Esophagus squamous epithelium (tissue), 5 donors: ENCODE measurements at regions not wholly inside any gene's neighbourhood (a gene's known extent, or its start where the extent isn't known, plus 50 kb on each side); places are given as distances from the start of the nearest gene placed in this dataset.

Source experiments
- DNase-seq: peaks from one replicate; lab custom pipeline; 2025; lab: John Stamatoyannopoulos, UW
- H3K27ac ChIP-seq, 4 donors: fragments of 200-600 bp; sonication (generic); one replicate each; pipeline ENCODE4 v1.5.1; 2016 to 2019; ENCODE audit warnings: mild to moderate bottlenecking in 1 of 4
- H3K27me3 ChIP-seq, 4 donors: fragments of 200-600 bp; sonication (generic); 1 replicate in 3 of 4; 2 replicates in 1 of 4; pipeline versions ENCODE4 v1.5.1 to v1.6.0; 2017 to 2021; ENCODE audit warnings: antibody characterized with exemption in 1 of 4
- H3K36me3 ChIP-seq, 3 donors: fragments of 200-600 bp; sonication (generic); one replicate each; pipeline ENCODE4 v1.5.1; 2016 to 2019
- H3K4me1 ChIP-seq, 3 donors: fragments of 200-600 bp; sonication (generic); one replicate each; pipeline ENCODE4 v1.5.1; 2017 to 2019
- H3K4me3 ChIP-seq, 4 donors: fragments of 200-600 bp; sonication (generic); 1 replicate in 3 of 4; 2 replicates in 1 of 4; pipeline ENCODE4 v1.5.1; 2016 to 2019; ENCODE audit warnings: mild to moderate bottlenecking in 2 of 4, moderate library complexity in 1 of 4
- H3K9me3 ChIP-seq, 3 donors: fragments of 200-600 bp; sonication (generic); one replicate each; pipeline ENCODE4 v1.5.1; 2016 to 2019
- CTCF ChIP-seq, 6 experiments: fragments of 450-650 bp in 4 of 6; fragments of 200-600 bp in 2 of 6; sonication (generic) in 2 of 6; IDR thresholded peaks; one replicate each; pipeline ENCODE4 v1.5.1; 2016 to 2019; ENCODE audit warnings: antibody characterized with exemption in 6 of 6, mild to moderate bottlenecking in 4 of 6, moderate library complexity in 4 of 6
- POLR2A ChIP-seq, 4 donors: fragments of 450-650 bp; IDR thresholded peaks; one replicate each; pipeline ENCODE4 v1.6.1; 2017; ENCODE audit warnings: antibody characterized with exemption in 4 of 4, mild to moderate bottlenecking in 4 of 4, moderate library complexity in 3 of 4
- WGBS, 2 donors: methylation state at CpG; one replicate each; pipeline ENCODE4 v1.1.5; 2018; 5-methylcytosine and 5-hydroxymethylcytosine counted together
- intact Hi-C: fragments of 100-400 bp; cut with DNase I; formaldehyde crosslinking; loops from one replicate; pipeline ENCODE4 v1.15.0; 2022
- donor health status: DM: yes; HTN: yes; CAD: no.

DNA sequence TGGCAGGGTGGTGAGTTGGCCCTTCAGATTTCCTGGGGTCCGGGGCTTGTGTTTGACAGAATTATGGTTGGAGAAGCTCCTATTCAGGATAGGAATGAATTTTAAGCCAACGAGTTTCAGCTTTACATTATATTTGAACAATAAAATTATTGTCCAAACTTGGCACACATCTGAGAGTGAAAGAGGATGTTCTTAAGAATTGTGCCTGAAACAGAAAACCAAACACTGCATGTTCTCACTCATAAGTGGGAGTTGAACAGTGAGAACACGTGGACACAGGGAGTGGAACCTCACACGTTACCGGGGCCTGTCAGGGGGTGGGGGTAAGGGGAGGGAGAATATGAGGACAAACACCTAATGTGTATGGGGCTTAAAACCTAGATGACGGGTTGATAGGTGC lies 111.8 kb upstream of the ACTBL2 start:
- Histone ChIP-seq H3K27ac (no peak overlapping the region), H3K4me3 (no peak overlapping the region), H3K36me3 (no peaks in the 10 kb centered on the region), H3K27me3 (no peaks in the 10 kb centered on the region), H3K9me3 (no peaks in the 10 kb centered on the region), H3K4me1 (no peaks in the 10 kb centered on the region)
- no peak for TF ChIP-seq CTCF (IDR thresholded peaks at IDR 0.05)
- no peak for TF ChIP-seq POLR2A (IDR thresholded peaks at IDR 0.05)
- 60 to 75% methylated on average over 6 of the region's 6 CpGs for WGBS, 2 donors
- no peak for DNase-seq
- intact Hi-C loops, result no loop called here

DNA sequence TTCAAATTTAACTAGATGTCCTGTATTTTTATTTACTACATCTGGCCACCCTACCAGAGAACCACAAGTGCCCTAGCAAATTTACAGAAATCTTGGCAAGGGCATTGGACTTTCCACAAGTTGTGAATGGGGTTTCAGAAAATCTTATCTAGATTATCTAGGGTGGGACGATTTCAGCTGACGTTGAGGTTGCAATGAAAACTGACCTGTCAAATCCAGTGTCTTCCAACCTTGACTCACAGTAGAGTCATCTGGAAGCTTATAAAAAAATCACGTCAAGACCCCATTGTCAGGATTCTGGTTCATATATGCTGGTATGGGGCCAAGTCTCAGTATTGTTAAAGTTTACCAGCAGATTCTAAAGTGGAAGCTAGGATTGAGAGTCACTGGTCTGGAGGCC lies 109.6 kb upstream of the ACTBL2 start:
- no peak for DNase-seq
- Histone ChIP-seq H3K4me3 (no peak overlapping the region), H3K4me1 (no peaks in the 10 kb centered on the region), H3K27ac (no peak overlapping the region), H3K9me3 (no peaks in the 10 kb centered on the region), H3K36me3 (no peaks in the 10 kb centered on the region), H3K27me3 (no peaks in the 10 kb centered on the region)
- WGBS, 2 donors, result 68 to 80% methylated on average over 3 of the region's 3 CpGs
- intact Hi-C loops, result no loop called here
- no peak for TF ChIP-seq POLR2A (IDR thresholded peaks at IDR 0.05)
- no peak for TF ChIP-seq CTCF (IDR thresholded peaks at IDR 0.05)

GRCh38 chr5:57586649-57587048 lies 104.0 kb upstream of the ACTBL2 start:
- Histone ChIP-seq H3K4me1 (no peaks in the 10 kb centered on the region), H3K36me3 (no peaks in the 10 kb centered on the region), H3K9me3 (no peaks in the 10 kb centered on the region), H3K27me3 (no peaks in the 10 kb centered on the region), H3K27ac (no peak overlapping the region), H3K4me3 (no peak overlapping the region)
- no peak for TF ChIP-seq POLR2A (IDR thresholded peaks at IDR 0.05)
- no peak for TF ChIP-seq CTCF (IDR thresholded peaks at IDR 0.05)
- 71 to 85% methylated on average over 1 of the region's 1 CpG for WGBS, 2 donors
- intact Hi-C loops, result no loop called here
- DNase-seq, result no peak

DNA sequence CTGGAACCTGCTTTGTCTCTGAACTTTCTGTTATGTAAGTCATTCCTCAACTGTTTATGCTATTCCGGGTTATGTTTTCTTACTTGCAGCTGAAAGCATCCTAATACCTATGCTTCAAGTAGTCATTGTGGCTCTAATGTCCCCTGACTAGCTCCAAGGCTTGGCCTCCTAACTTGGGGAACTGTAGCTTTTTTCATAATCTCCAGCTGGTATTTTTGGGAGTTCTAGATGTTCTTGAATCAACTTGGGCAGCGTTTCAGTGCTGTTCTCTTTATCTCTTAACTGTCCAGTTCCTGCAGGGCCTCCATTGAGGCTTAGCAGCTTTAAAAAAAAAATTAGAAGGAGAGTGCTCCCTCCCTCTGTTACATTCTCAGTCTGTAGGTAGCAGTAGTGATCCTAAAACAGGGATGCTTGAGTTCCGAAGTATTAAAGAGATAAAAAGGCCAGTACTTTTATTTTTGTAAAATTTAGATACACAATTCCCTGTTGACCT lies 100.0 kb upstream of the ACTBL2 start:
- no peak for TF ChIP-seq POLR2A (IDR thresholded peaks at IDR 0.05)
- no peak for TF ChIP-seq CTCF (IDR thresholded peaks at IDR 0.05)
- Histone ChIP-seq H3K4me3 (no peak overlapping the region), H3K4me1 (no peaks in the 10 kb centered on the region), H3K27ac (no peak overlapping the region), H3K27me3 (no peaks in the 10 kb centered on the region), H3K36me3 (no peaks in the 10 kb centered on the region), H3K9me3 (no peaks in the 10 kb centered on the region)
- intact Hi-C loops, result no loop called here
- DNase-seq, result no peak
- WGBS, 2 donors, result 81 to 82% methylated on average over 3 of the region's 3 CpGs

DNA sequence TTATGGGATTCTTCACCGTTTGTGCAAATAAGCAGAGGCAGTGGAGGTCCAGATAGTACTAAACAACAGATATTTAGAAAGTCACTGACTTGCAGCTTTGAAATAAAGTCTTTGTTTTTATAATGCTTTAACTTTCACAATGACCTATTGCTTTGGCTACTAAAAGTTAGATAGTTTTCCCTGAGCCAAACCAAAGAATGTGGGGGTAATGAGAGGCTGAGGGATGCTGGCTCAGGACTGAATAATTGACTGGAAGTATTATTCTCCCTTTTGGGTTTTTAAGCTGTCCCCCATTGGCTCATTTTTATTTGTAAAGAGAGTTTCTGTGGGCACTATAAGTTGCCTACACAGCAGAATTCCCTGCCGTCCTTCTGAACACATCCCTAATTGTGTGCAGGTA lies 99.2 kb upstream of the ACTBL2 start:
- no peaks in the 10 kb centered on the region for H3K9me3 ChIP-seq
- H3K4me1 ChIP-seq, result no peaks in the 10 kb centered on the region
- H3K27me3 ChIP-seq, result no peaks in the 10 kb centered on the region
- intact Hi-C loops, result no loop called here
- no peaks in the 10 kb centered on the region for H3K36me3 ChIP-seq
- DNase-seq, result no peak
- WGBS, 2 donors, result 81 to 84% methylated on average over 2 of the region's 2 CpGs
- peak overlapping the region in 2 of 4 donors; percentile 6 to 28 for H3K27ac ChIP-seq
- TF ChIP-seq POLR2A (IDR thresholded peaks at IDR 0.05) (no peak), CTCF (IDR thresholded peaks at IDR 0.05) (no peak)
- H3K4me3 ChIP-seq, result no peak overlapping the region
